ENCODE measurements at regions not wholly inside any gene's neighbourhood (a gene's known extent, or its start where the extent isn't known, plus 50 kb on each side); places are given as distances from the start of the nearest gene placed in this dataset.

DNA sequence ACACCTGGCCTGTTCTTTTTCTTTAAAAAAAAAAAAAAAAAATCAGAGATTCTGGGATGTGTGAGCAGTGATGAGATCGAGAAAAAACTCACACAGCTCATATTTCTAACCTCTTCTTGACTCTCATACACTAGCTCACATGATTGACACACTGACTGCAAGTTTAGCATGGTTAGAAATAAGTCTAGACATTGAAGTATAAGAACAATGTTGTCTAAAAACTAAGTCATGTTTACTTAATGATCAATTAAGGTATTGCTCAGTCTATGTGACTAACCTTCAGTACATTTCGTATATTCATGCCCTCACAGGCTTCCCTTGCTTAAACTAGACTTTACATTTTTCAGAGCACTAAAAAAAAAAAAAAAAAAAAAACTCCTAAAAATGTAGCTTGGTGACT lies 775.1 kb downstream of the GATA3 start:
- H3K27ac ChIP-seq (ENCODE audit: control insufficient read depth, insufficient read depth), result no peak overlapping the region
- ChIA-PET SMC1A (ENCODE audit: uncharacterized antibody, unreplicated experiment) (no interaction called here), RAD21 (ENCODE audit: unreplicated experiment) (no interaction called here), POLR2A (interaction anchor here (0.7 kb wide), 1 partner anchor 176 kb away, joined by 7 read pairs; no protein-coding TSS in a partner anchor), CTCF (interaction anchor here (0.6 kb wide), 2 partner anchors 8 to 27 kb away, joined by 3 to 4 read pairs; no protein-coding TSS in a partner anchor)
- no peak overlapping the region for H2AFZ ChIP-seq (ENCODE audit: control insufficient read depth, low read depth, low read length)
- WGBS (ENCODE audit: insufficient coverage, insufficient replicate concordance, low lambda C conversion rate, missing lambda C conversion rate), result 3% methylated on average over 2 of the region's 2 CpGs
- no peaks in the 10 kb centered on the region for H3K4me1 ChIP-seq (ENCODE audit: control insufficient read depth, insufficient read depth, low read length)
- BruUV-seq (replicated peaks), result no TSS peak
- H3K4me3 ChIP-seq, result no peak overlapping the region
- DNase-seq (ENCODE audit: low read depth, low spot score) (no peak), ATAC-seq (no peak), FAIRE-seq (no peak)
- H3K79me2 ChIP-seq (ENCODE audit: control insufficient read depth, insufficient read depth, low read length), result no peaks in the 10 kb centered on the region
- no peaks in the 10 kb centered on the region for H3K9me3 ChIP-seq (replicated peaks; ENCODE audit: control insufficient read depth, insufficient read depth, low read length)
- no peaks in the 10 kb centered on the region for H3K27me3 ChIP-seq (replicated peaks in 1 of 2; ENCODE audit: control insufficient read depth in 2 of 2, insufficient read depth in 2 of 2, low read length in 1 of 2)
- intact Hi-C loops (cut with micrococcal nuclease; ENCODE audit: unreplicated experiment) (no loop called here), in situ Hi-C loops (cut with MboI) (no loop called here)
- TF ChIP-seq, protein P1, sequence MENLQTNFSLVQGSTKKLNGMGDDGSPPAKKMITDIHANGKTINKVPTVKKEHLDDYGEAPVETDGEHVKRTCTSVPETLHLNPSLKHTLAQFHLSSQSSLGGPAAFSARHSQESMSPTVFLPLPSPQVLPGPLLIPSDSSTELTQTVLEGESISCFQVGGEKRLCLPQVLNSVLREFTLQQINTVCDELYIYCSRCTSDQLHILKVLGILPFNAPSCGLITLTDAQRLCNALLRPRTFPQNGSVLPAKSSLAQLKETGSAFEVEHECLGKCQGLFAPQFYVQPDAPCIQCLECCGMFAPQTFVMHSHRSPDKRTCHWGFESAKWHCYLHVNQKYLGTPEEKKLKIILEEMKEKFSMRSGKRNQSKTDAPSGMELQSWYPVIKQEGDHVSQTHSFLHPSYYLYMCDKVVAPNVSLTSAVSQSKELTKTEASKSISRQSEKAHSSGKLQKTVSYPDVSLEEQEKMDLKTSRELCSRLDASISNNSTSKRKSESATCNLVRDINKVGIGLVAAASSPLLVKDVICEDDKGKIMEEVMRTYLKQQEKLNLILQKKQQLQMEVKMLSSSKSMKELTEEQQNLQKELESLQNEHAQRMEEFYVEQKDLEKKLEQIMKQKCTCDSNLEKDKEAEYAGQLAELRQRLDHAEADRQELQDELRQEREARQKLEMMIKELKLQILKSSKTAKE (IDR thresholded peaks at IDR 0.05; ENCODE audit: low read depth, poor library complexity, severe bottlenecking), result no peak
- TF ChIP-seq KDM1A (IDR thresholded peaks at IDR 0.05; ENCODE audit: borderline replicate concordance) (no peak), MTA3 (IDR thresholded peaks at IDR 0.05; ENCODE audit: borderline replicate concordance, low read length) (no peak), FOXK2 (IDR thresholded peaks at IDR 0.05) (no peak), FOXM1 (IDR thresholded peaks at IDR 0.05; ENCODE audit: low read depth, low read length) (no peak), RCOR1 (conservative IDR thresholded peaks at IDR 0.05; ENCODE audit: low read depth, low read length) (no peak), SRF (IDR thresholded peaks at IDR 0.05; ENCODE audit: low read depth in 2 of 2, low read length in 2 of 2) (no peak), GABPA (IDR thresholded peaks at IDR 0.05; ENCODE audit: low read depth) (no peak), ETV6 (conservative IDR thresholded peaks at IDR 0.05 in 1 of 2, IDR thresholded peaks at IDR 0.05 in 1 of 2; ENCODE audit: borderline replicate concordance in 1 of 2, low read depth in 1 of 2) (no peak), NBN (IDR thresholded peaks at IDR 0.05) (no peak)
- TF ChIP-seq, protein P2, sequence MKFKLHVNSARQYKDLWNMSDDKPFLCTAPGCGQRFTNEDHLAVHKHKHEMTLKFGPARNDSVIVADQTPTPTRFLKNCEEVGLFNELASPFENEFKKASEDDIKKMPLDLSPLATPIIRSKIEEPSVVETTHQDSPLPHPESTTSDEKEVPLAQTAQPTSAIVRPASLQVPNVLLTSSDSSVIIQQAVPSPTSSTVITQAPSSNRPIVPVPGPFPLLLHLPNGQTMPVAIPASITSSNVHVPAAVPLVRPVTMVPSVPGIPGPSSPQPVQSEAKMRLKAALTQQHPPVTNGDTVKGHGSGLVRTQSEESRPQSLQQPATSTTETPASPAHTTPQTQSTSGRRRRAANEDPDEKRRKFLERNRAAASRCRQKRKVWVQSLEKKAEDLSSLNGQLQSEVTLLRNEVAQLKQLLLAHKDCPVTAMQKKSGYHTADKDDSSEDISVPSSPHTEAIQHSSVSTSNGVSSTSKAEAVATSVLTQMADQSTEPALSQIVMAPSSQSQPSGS (IDR thresholded peaks at IDR 0.05; ENCODE audit: low read length), result no peak
- TF ChIP-seq, protein P3, sequence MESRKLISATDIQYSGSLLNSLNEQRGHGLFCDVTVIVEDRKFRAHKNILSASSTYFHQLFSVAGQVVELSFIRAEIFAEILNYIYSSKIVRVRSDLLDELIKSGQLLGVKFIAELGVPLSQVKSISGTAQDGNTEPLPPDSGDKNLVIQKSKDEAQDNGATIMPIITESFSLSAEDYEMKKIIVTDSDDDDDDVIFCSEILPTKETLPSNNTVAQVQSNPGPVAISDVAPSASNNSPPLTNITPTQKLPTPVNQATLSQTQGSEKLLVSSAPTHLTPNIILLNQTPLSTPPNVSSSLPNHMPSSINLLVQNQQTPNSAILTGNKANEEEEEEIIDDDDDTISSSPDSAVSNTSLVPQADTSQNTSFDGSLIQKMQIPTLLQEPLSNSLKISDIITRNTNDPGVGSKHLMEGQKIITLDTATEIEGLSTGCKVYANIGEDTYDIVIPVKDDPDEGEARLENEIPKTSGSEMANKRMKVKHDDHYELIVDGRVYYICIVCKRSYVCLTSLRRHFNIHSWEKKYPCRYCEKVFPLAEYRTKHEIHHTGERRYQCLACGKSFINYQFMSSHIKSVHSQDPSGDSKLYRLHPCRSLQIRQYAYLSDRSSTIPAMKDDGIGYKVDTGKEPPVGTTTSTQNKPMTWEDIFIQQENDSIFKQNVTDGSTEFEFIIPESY (IDR thresholded peaks at IDR 0.05), result no peak
- TF ChIP-seq, protein P4, sequence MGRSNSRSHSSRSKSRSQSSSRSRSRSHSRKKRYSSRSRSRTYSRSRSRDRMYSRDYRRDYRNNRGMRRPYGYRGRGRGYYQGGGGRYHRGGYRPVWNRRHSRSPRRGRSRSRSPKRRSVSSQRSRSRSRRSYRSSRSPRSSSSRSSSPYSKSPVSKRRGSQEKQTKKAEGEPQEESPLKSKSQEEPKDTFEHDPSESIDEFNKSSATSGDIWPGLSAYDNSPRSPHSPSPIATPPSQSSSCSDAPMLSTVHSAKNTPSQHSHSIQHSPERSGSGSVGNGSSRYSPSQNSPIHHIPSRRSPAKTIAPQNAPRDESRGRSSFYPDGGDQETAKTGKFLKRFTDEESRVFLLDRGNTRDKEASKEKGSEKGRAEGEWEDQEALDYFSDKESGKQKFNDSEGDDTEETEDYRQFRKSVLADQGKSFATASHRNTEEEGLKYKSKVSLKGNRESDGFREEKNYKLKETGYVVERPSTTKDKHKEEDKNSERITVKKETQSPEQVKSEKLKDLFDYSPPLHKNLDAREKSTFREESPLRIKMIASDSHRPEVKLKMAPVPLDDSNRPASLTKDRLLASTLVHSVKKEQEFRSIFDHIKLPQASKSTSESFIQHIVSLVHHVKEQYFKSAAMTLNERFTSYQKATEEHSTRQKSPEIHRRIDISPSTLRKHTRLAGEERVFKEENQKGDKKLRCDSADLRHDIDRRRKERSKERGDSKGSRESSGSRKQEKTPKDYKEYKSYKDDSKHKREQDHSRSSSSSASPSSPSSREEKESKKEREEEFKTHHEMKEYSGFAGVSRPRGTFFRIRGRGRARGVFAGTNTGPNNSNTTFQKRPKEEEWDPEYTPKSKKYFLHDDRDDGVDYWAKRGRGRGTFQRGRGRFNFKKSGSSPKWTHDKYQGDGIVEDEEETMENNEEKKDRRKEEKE (IDR thresholded peaks at IDR 0.05), result no peak
- no peaks in the 10 kb centered on the region for H4K20me1 ChIP-seq (ENCODE audit: control insufficient read depth, insufficient read depth)
- no peaks in the 10 kb centered on the region for H3K36me3 ChIP-seq (ENCODE audit: control insufficient read depth in 2 of 2, insufficient read depth in 2 of 2, low read length in 1 of 2)
- no peak overlapping the region for H3K9ac ChIP-seq (ENCODE audit: control insufficient read depth, insufficient read depth, low read length)
- H3K4me2 ChIP-seq (ENCODE audit: control insufficient read depth, insufficient read depth), result no peak overlapping the region
